ENCODE measurements at regions not wholly inside any gene's neighbourhood (a gene's known extent, or its start where the extent isn't known, plus 50 kb on each side); places are given as distances from the start of the nearest gene placed in this dataset.

- TF ChIP-seq SIN3A (IDR thresholded peaks at IDR 0.05; ENCODE audit: borderline replicate concordance, insufficient read depth, low read length) (no peak), REST (IDR thresholded peaks at IDR 0.05; ENCODE audit: insufficient read depth in 1 of 2, low read depth in 2 of 2, low read length in 2 of 2) (no peak)
Observed at GRCh38 chr10:81288544-81288943, 586.5 kb upstream of the NRG3 start.

All from PFSK-1 (cell line).